Gastroesophageal sphincter (tissue), 4 donors: ENCODE measurements at regions not wholly inside any gene's neighbourhood (a gene's known extent, or its start where the extent isn't known, plus 50 kb on each side); places are given as distances from the start of the nearest gene placed in this dataset.

Experiments
- ATAC-seq: fragments of 150-250 bp; one replicate; pipeline ENCODE4 v1.9.1; 2016; ENCODE audit warnings: mild to moderate bottlenecking, moderate library complexity
- H3K27ac ChIP-seq, 4 donors: fragments of 200-600 bp; sonication (generic) in 3 of 4; 1 replicate in 3 of 4; 2 replicates in 1 of 4; pipeline ENCODE4 v1.5.1; 2016 to 2019
- H3K27me3 ChIP-seq: fragments of 200-600 bp; sonication (generic); one replicate; pipeline ENCODE4 v1.5.1; 2019
- H3K36me3 ChIP-seq, 2 donors: fragments of 200-600 bp; sonication (generic); one replicate each; pipeline ENCODE4 v1.5.1; 2019; ENCODE audit warnings: control low read depth in 1 of 2
- H3K4me1 ChIP-seq, 3 donors: fragments of 200-600 bp; sonication (generic); 1 replicate in 2 of 3; 2 replicates in 1 of 3; pipeline ENCODE4 v1.5.1; 2016 to 2019; ENCODE audit warnings: control low read depth in 2 of 3
- H3K4me3 ChIP-seq, 2 donors: fragments of 200-600 bp; sonication (generic); one replicate each; pipeline ENCODE4 v1.5.1; 2019; ENCODE audit warnings: mild to moderate bottlenecking in 1 of 2, moderate library complexity in 1 of 2
- H3K9me3 ChIP-seq, 3 donors: fragments of 200-600 bp; sonication (generic); one replicate each; pipeline ENCODE4 v1.5.1; 2017 to 2019; ENCODE audit warnings: control low read depth in 2 of 3
- CTCF ChIP-seq, 4 experiments: fragments of 200-600 bp in 2 of 4; fragments of 450-650 bp in 2 of 4; sonication (generic) in 1 of 4; IDR thresholded peaks; one replicate each; pipeline ENCODE4 v1.5.1; 2017 to 2019; ENCODE audit warnings: antibody characterized with exemption in 4 of 4, mild to moderate bottlenecking in 2 of 4, moderate library complexity in 2 of 4
- EP300 ChIP-seq: sonication (generic); formaldehyde crosslinking; IDR thresholded peaks from one replicate; pipeline ENCODE4 v1.6.1; 2017; ENCODE audit warnings: antibody characterized with exemption, mild to moderate bottlenecking
- POLR2A ChIP-seq, 2 donors: fragments of 450-650 bp; IDR thresholded peaks; one replicate each; pipeline ENCODE4 v1.6.1; 2017; ENCODE audit warnings: antibody characterized with exemption in 2 of 2, mild to moderate bottlenecking in 2 of 2, moderate library complexity in 1 of 2
- POLR2AphosphoS5 ChIP-seq: sonication (generic); formaldehyde crosslinking; IDR thresholded peaks from one replicate; pipeline ENCODE4 v1.6.1; 2017; ENCODE audit warnings: antibody characterized with exemption
- WGBS, 2 donors: methylation state at CpG; one replicate each; pipeline ENCODE4 v1.1.5; 2018; ENCODE audit warnings: low coverage in 1 of 2; 5-methylcytosine and 5-hydroxymethylcytosine counted together

- H3K36me3 ChIP-seq: no peaks in the 10 kb centered on the region
- TF ChIP-seq EP300: no peak
- no peak for TF ChIP-seq CTCF (IDR thresholded peaks at IDR 0.05)
- TF ChIP-seq POLR2AphosphoS5: no peak
- no peak for TF ChIP-seq POLR2A (IDR thresholded peaks at IDR 0.05)
- no peak overlapping the region for H3K27ac ChIP-seq
- no peaks in the 10 kb centered on the region for H3K9me3 ChIP-seq
- H3K4me1 ChIP-seq: no peaks in the 10 kb centered on the region
- ATAC-seq: no peak
- 94 to 96% methylated on average over 2 to 3 of the region's 3 CpGs for WGBS, 2 donors
- no peak overlapping the region for H3K4me3 ChIP-seq
- H3K27me3 ChIP-seq: no peaks in the 10 kb centered on the region
Observed at GRCh38 chr3:73207946-73208440, 146.5 kb downstream of the EBLN2 start.

GRCh38 chr3:73210759-73211158 is 149.3 kb downstream of the EBLN2 start:
- Histone ChIP-seq H3K4me1 (no peaks in the 10 kb centered on the region), H3K36me3 (no peaks in the 10 kb centered on the region), H3K27ac (no peak overlapping the region), H3K27me3 (no peaks in the 10 kb centered on the region), H3K9me3 (no peaks in the 10 kb centered on the region), H3K4me3 (no peak overlapping the region)
- no peak for ATAC-seq
- TF ChIP-seq POLR2AphosphoS5 (no peak), EP300 (no peak), POLR2A (IDR thresholded peaks at IDR 0.05) (no peak), CTCF (IDR thresholded peaks at IDR 0.05) (no peak)
- 80% methylated on average over 1 of the region's 3 CpGs; no CpG with 5 or more reads in 1 of the 2 donors for WGBS, 2 donors

DNA sequence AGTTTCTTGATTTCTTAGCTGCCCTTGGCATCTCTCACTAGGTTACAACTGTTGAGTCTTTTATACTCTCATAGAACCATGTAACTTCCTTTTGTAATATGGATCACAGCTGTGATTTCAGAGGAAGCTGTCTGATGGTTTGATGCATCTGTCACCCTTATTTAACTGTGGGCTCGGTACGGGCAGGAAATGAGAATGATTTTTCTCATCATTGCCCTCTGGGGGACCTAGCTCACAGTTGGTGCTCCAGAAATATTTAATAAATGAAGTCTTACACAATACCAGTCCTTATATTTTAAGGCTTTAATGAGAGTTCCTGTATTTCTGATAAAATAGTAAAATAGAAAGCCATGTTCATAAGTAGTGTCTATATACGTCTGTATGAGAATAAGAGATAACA is 151.2 kb downstream of the EBLN2 start:
- no peak overlapping the region for H3K4me3 ChIP-seq
- H3K27ac ChIP-seq: no peak overlapping the region
- ATAC-seq: no peak
- H3K27me3 ChIP-seq: no peaks in the 10 kb centered on the region
- 83 to 85% methylated on average over 3 of the region's 3 CpGs for WGBS, 2 donors
- no peaks in the 10 kb centered on the region for H3K9me3 ChIP-seq
- TF ChIP-seq CTCF (IDR thresholded peaks at IDR 0.05) (no peak), POLR2A (IDR thresholded peaks at IDR 0.05) (no peak), POLR2AphosphoS5 (no peak), EP300 (no peak)
- no peaks in the 10 kb centered on the region for H3K36me3 ChIP-seq
- no peaks in the 10 kb centered on the region for H3K4me1 ChIP-seq

GRCh38 chr3:73213896-73214295 is 152.4 kb downstream of the EBLN2 start:
- H3K4me3 ChIP-seq: no peak overlapping the region
- 60% methylated on average over 1 of the region's 1 CpG; no CpG with 5 or more reads in 1 of the 2 donors for WGBS, 2 donors
- H3K27me3 ChIP-seq: no peaks in the 10 kb centered on the region
- no peak for ATAC-seq
- no peak overlapping the region for H3K27ac ChIP-seq
- no peaks in the 10 kb centered on the region for H3K9me3 ChIP-seq
- TF ChIP-seq CTCF (IDR thresholded peaks at IDR 0.05): no peak
- TF ChIP-seq EP300: no peak
- TF ChIP-seq POLR2AphosphoS5: no peak
- no peak for TF ChIP-seq POLR2A (IDR thresholded peaks at IDR 0.05)
- H3K4me1 ChIP-seq: no peaks in the 10 kb centered on the region
- H3K36me3 ChIP-seq: no peaks in the 10 kb centered on the region

- H3K9me3 ChIP-seq: no peaks in the 10 kb centered on the region
- no peak overlapping the region for H3K4me3 ChIP-seq
- no peak for TF ChIP-seq POLR2AphosphoS5
- no peak for TF ChIP-seq CTCF (IDR thresholded peaks at IDR 0.05)
- no peak for TF ChIP-seq EP300
- no peak for TF ChIP-seq POLR2A (IDR thresholded peaks at IDR 0.05)
- 55 to 61% methylated on average over 2 of the region's 2 CpGs for WGBS, 2 donors
- no peaks in the 10 kb centered on the region for H3K27me3 ChIP-seq
- H3K27ac ChIP-seq: no peak overlapping the region
- H3K36me3 ChIP-seq: no peaks in the 10 kb centered on the region
- H3K4me1 ChIP-seq: no peaks in the 10 kb centered on the region
- ATAC-seq: no peak
Observed at GRCh38 chr3:73214846-73215245, 153.4 kb downstream of the EBLN2 start.
